Esophagus muscularis mucosa (tissue), 4 donors: ENCODE measurements at regions not wholly inside any gene's neighbourhood (a gene's known extent, or its start where the extent isn't known, plus 50 kb on each side); places are given as distances from the start of the nearest gene placed in this dataset.

Source experiments
- DNase-seq: peaks from one replicate; pipeline ENCODE4 v3.0.0-alpha.2; 2017; ENCODE audit errors: extremely low spot score
- H3K27ac ChIP-seq, 4 donors: fragments of 200-600 bp; sonication (generic); replicated peaks in 1 of 4; 1 replicate in 3 of 4; 2 replicates in 1 of 4; pipeline ENCODE4 v1.5.1; 2016 to 2019; ENCODE audit warnings: mild to moderate bottlenecking in 1 of 4
- H3K27me3 ChIP-seq, 4 donors: fragments of 200-600 bp; sonication (generic); one replicate each; pipeline versions ENCODE4 v1.5.1 to v1.6.0; 2016 to 2019
- H3K36me3 ChIP-seq, 4 donors: fragments of 200-600 bp; sonication (generic); one replicate each; pipeline ENCODE4 v1.5.1; 2016 to 2019
- H3K4me1 ChIP-seq, 4 donors: fragments of 200-600 bp; sonication (generic); one replicate each; pipeline ENCODE4 v1.5.1; 2016 to 2019
- H3K4me3 ChIP-seq, 4 donors: fragments of 200-600 bp; sonication (generic); 1 replicate in 2 of 4; 2 replicates in 2 of 4; pipeline ENCODE4 v1.5.1; 2016 to 2019; ENCODE audit warnings: mild to moderate bottlenecking in 4 of 4, moderate library complexity in 1 of 4
- H3K9me3 ChIP-seq, 4 donors: fragments of 200-600 bp; sonication (generic); 1 replicate in 3 of 4; 2 replicates in 1 of 4; pipeline ENCODE4 v1.5.1; 2016 to 2019
- EP300 ChIP-seq: sonication (generic); formaldehyde crosslinking; IDR thresholded peaks from one replicate; pipeline ENCODE4 v1.6.1; 2017; ENCODE audit warnings: antibody characterized with exemption
- POLR2A ChIP-seq: fragments of 450-650 bp; IDR thresholded peaks from one replicate; pipeline ENCODE4 v1.6.1; 2017; ENCODE audit warnings: antibody characterized with exemption, moderate library complexity, mild to moderate bottlenecking, low read depth
- POLR2AphosphoS5 ChIP-seq, 2 donors: sonication (generic); formaldehyde crosslinking; IDR thresholded peaks; one replicate each; pipeline ENCODE4 v1.6.1; 2017; ENCODE audit warnings: antibody characterized with exemption in 2 of 2
- WGBS: methylation state at CpG from one replicate; pipeline ENCODE4 v1.1.5; 2018; 5-methylcytosine and 5-hydroxymethylcytosine counted together
- intact Hi-C: fragments of 100-400 bp; cut with DNase I; formaldehyde crosslinking; loops from one replicate; pipeline ENCODE4 v1.15.1; 2023
- TF ChIP-seq, protein P1 (sequence below), 3 experiments: fragments of 200-600 bp in 2 of 3; fragments of 450-650 bp in 1 of 3; sonication (generic) in 2 of 3; IDR thresholded peaks; one replicate each; pipeline ENCODE4 v1.5.1; 2017 to 2019; ENCODE audit warnings: antibody characterized with exemption in 3 of 3, mild to moderate bottlenecking in 2 of 3, moderate library complexity in 1 of 3

DNA sequence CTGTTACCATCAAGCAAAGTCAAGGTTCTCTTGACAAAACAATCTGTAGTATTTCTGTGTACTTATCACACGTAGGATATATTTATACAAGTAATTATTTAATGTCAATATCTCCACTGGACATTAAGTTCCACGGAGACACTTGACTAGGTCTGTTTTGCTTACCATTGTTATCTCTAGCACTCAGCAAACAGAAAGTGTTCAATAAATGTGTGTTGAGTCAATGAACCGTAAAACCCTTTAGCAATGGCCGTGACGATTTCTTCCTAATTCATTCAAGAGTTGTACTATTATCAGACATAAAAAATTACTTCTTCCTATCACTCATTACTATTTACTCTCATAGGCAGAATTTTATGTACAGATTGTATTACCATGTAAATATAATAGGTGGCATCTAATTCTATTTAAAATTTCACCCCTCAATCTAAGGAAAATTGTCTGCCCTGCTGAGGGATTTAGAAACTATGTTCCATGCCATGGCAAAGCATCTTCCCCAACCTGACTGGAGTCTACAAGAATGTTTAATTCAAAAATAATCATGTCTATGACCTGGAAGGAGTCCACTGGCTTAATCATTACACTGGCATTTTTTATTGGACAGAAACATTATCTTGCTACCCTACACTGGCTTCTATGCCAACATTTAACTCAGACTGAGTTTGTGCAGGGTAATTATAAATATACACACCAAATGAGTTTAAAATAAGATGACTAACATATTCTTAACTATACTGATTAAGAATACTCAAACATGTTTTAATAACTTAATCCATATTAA lies 301.9 kb downstream of the ZEB2 start:
- Histone ChIP-seq H3K4me3 (no peak overlapping the region), H3K36me3 (no peaks in the 10 kb centered on the region), H3K27me3 (no peaks in the 10 kb centered on the region), H3K9me3 (no peaks in the 10 kb centered on the region), H3K4me1 (no peaks in the 10 kb centered on the region), H3K27ac (no peak overlapping the region)
- 92% methylated on average over 5 of the region's 5 CpGs for WGBS
- TF ChIP-seq, protein P1, sequence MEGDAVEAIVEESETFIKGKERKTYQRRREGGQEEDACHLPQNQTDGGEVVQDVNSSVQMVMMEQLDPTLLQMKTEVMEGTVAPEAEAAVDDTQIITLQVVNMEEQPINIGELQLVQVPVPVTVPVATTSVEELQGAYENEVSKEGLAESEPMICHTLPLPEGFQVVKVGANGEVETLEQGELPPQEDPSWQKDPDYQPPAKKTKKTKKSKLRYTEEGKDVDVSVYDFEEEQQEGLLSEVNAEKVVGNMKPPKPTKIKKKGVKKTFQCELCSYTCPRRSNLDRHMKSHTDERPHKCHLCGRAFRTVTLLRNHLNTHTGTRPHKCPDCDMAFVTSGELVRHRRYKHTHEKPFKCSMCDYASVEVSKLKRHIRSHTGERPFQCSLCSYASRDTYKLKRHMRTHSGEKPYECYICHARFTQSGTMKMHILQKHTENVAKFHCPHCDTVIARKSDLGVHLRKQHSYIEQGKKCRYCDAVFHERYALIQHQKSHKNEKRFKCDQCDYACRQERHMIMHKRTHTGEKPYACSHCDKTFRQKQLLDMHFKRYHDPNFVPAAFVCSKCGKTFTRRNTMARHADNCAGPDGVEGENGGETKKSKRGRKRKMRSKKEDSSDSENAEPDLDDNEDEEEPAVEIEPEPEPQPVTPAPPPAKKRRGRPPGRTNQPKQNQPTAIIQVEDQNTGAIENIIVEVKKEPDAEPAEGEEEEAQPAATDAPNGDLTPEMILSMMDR (IDR thresholded peaks at IDR 0.05): no peak
- TF ChIP-seq EP300 (no peak), POLR2A (no peak), POLR2AphosphoS5 (IDR thresholded peaks at IDR 0.05) (no peak)
- DNase-seq: no peak
- intact Hi-C loops: no loop called here

GRCh38 chr2:144215701-144216675 lies 303.9 kb downstream of the ZEB2 start:
- WGBS: 67% methylated on average over 2 of the region's 2 CpGs
- Histone ChIP-seq H3K4me3 (no peak overlapping the region), H3K36me3 (no peaks in the 10 kb centered on the region), H3K27me3 (no peaks in the 10 kb centered on the region), H3K27ac (no peak overlapping the region), H3K9me3 (no peaks in the 10 kb centered on the region), H3K4me1 (no peaks in the 10 kb centered on the region)
- intact Hi-C loops: no loop called here
- TF ChIP-seq POLR2AphosphoS5 (IDR thresholded peaks at IDR 0.05) (no peak), EP300 (no peak), POLR2A (no peak)
- TF ChIP-seq, protein P1 (IDR thresholded peaks at IDR 0.05): no peak
- DNase-seq: no peak

DNA sequence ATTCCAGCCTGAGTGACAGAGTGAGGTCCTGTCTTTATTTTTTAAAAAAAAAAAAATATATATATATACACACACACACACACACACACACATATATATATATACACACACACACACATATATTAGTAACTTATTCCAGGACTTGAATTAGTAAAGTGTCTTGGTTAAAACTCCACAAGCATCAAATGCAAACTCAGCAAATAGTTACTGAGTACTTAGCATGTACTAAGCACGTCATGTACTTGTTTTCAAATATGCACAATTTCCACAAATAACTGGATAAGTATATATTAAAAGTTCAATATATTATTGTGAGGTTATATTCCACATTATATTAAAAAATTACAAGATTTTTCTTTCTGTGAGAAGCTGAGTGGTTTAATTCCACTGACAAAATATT lies 304.7 kb downstream of the ZEB2 start:
- 100% methylated on average over 1 of the region's 1 CpG for WGBS
- no peak for DNase-seq

DNA sequence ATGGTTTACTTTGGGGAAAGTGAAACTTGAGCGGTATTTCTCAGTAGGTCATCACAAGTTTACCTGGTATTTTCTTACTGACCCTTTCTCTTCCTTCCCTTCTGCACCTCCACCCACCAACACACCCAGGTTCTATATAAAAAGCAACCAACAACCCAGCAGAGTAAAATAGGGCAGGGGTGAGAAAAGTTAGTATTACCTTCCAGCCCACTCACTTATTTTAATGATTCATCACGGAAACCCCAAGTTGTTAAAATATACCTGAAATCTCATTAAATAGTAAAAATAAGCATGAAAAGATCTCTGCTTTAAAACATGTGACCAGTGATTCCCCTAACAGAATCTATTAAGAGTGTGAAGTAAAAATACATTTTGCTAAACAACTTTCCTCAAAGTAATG lies 306.1 kb downstream of the ZEB2 start:
- no peaks in the 10 kb centered on the region for H3K36me3 ChIP-seq
- H3K27ac ChIP-seq: no peak overlapping the region
- no peak for DNase-seq
- H3K4me1 ChIP-seq: no peaks in the 10 kb centered on the region
- no peaks in the 10 kb centered on the region for H3K9me3 ChIP-seq
- TF ChIP-seq POLR2A (no peak), EP300 (no peak), POLR2AphosphoS5 (IDR thresholded peaks at IDR 0.05) (no peak)
- TF ChIP-seq, protein P1 (IDR thresholded peaks at IDR 0.05): no peak
- no peaks in the 10 kb centered on the region for H3K27me3 ChIP-seq
- intact Hi-C loops: no loop called here
- H3K4me3 ChIP-seq: no peak overlapping the region
- 95% methylated on average over 2 of the region's 2 CpGs for WGBS

More for the DNA sequence above, 304.7 kb downstream of the ZEB2 start:
- TF ChIP-seq POLR2A (no peak), POLR2AphosphoS5 (IDR thresholded peaks at IDR 0.05) (no peak), EP300 (no peak)
- TF ChIP-seq, protein P1 (IDR thresholded peaks at IDR 0.05): no peak
- no peaks in the 10 kb centered on the region for H3K4me1 ChIP-seq
- no peaks in the 10 kb centered on the region for H3K36me3 ChIP-seq
- H3K27me3 ChIP-seq: no peaks in the 10 kb centered on the region
- intact Hi-C loops: no loop called here
- no peak overlapping the region for H3K4me3 ChIP-seq
- H3K27ac ChIP-seq: no peak overlapping the region
- no peaks in the 10 kb centered on the region for H3K9me3 ChIP-seq
